HUES6 (cell line): ENCODE measurements at regions not wholly inside any gene's neighbourhood (a gene's known extent, or its start where the extent isn't known, plus 50 kb on each side); places are given as distances from the start of the nearest gene placed in this dataset.

Source experiments
- H3K27ac ChIP-seq: 2 replicates; pipeline ENCODE4 v1.7.0; 2013; ENCODE audit warnings: low read depth, mild to moderate bottlenecking, low read length, inconsistent platforms
- H3K27me3 ChIP-seq: 2 replicates; pipeline ENCODE4 v1.6.1; 2013; ENCODE audit warnings: low read length; ENCODE audit not compliant: control insufficient read depth, insufficient read depth
- H3K36me3 ChIP-seq: 2 replicates; pipeline ENCODE4 v1.6.1; 2013; ENCODE audit warnings: low read length; ENCODE audit not compliant: control insufficient read depth, insufficient read depth
- H3K4me1 ChIP-seq: 2 replicates; pipeline ENCODE4 v1.6.1; 2013; ENCODE audit warnings: low read length; ENCODE audit not compliant: control insufficient read depth, insufficient read depth
- H3K4me3 ChIP-seq: 2 replicates; pipeline ENCODE4 v1.5.1; 2013; ENCODE audit warnings: low read depth, low read length
- H3K9ac ChIP-seq: one replicate; pipeline ENCODE4 v1.6.1; 2013; ENCODE audit warnings: mild to moderate bottlenecking, low read length
- H3K9me3 ChIP-seq: 2 replicates; pipeline ENCODE4 v1.6.1; 2013; ENCODE audit warnings: low read depth, low read length; ENCODE audit not compliant: control insufficient read depth, insufficient read depth

GRCh38 chr9:117523531-117524153 lies 108.8 kb upstream of the ASTN2 start:
- Histone ChIP-seq H3K27me3 (no peaks in the 10 kb centered on the region), H3K27ac (no peak overlapping the region), H3K9me3 (0 out of 2 replicates have a peak, but pooled peaks cover under 1% of the 10 kb centered on the region), H3K36me3 (no peaks in the 10 kb centered on the region), H3K9ac (no peak overlapping the region), H3K4me1 (no peaks in the 10 kb centered on the region), H3K4me3 (no peak overlapping the region)

- Histone ChIP-seq H3K4me3 (no peak overlapping the region), H3K9me3 (0 out of 2 replicates have a peak, but pooled peaks cover 2% of the 10 kb centered on the region), H3K4me1 (no peaks in the 10 kb centered on the region), H3K27me3 (no peaks in the 10 kb centered on the region), H3K27ac (no peak overlapping the region), H3K9ac (no peak overlapping the region), H3K36me3 (no peaks in the 10 kb centered on the region)
These were observed 106.4 kb upstream of the ASTN2 start for GRCh38 chr9:117521293-117521692.

GRCh38 chr9:117516676-117517632 lies 102.1 kb upstream of the ASTN2 start:
- Histone ChIP-seq H3K27ac (no peak overlapping the region), H3K9me3 (0 out of 2 replicates have a peak, but pooled peaks cover 2% of the 10 kb centered on the region), H3K27me3 (no peaks in the 10 kb centered on the region), H3K9ac (no peak overlapping the region), H3K4me1 (no peaks in the 10 kb centered on the region), H3K36me3 (no peaks in the 10 kb centered on the region), H3K4me3 (no peak overlapping the region)

- no peak overlapping the region for H3K4me3 ChIP-seq
- H3K27me3 ChIP-seq, result no peaks in the 10 kb centered on the region
- H3K9ac ChIP-seq, result no peak overlapping the region
- no peaks in the 10 kb centered on the region for H3K36me3 ChIP-seq
- H3K9me3 ChIP-seq, result no peaks in the 10 kb centered on the region
- no peaks in the 10 kb centered on the region for H3K4me1 ChIP-seq
- no peak overlapping the region for H3K27ac ChIP-seq
These were observed 97.1 kb upstream of the ASTN2 start for GRCh38 chr9:117511852-117512481.

GRCh38 chr9:117496307-117496706 lies 81.5 kb upstream of the ASTN2 start:
- Histone ChIP-seq H3K9ac (no peak overlapping the region), H3K4me1 (no peaks in the 10 kb centered on the region), H3K36me3 (no peaks in the 10 kb centered on the region), H3K9me3 (no peaks in the 10 kb centered on the region), H3K4me3 (no peak overlapping the region), H3K27me3 (no peaks in the 10 kb centered on the region), H3K27ac (no peak overlapping the region)

- Histone ChIP-seq H3K9ac (no peak overlapping the region), H3K9me3 (no peaks in the 10 kb centered on the region), H3K27ac (no peak overlapping the region), H3K4me3 (no peak overlapping the region), H3K36me3 (no peaks in the 10 kb centered on the region), H3K27me3 (no peaks in the 10 kb centered on the region), H3K4me1 (no peaks in the 10 kb centered on the region)
These were observed 79.7 kb upstream of the ASTN2 start for GRCh38 chr9:117494401-117495090.

- Histone ChIP-seq H3K27ac (no peak overlapping the region), H3K4me3 (no peak overlapping the region), H3K27me3 (no peaks in the 10 kb centered on the region), H3K9ac (no peak overlapping the region), H3K36me3 (no peaks in the 10 kb centered on the region), H3K4me1 (no peaks in the 10 kb centered on the region), H3K9me3 (no peaks in the 10 kb centered on the region)
These were observed 77.6 kb upstream of the ASTN2 start for GRCh38 chr9:117492476-117492875.

- H3K27ac ChIP-seq, result no peak overlapping the region
These were observed 76.6 kb upstream of the ASTN2 start for GRCh38 chr9:117491491-117491890.

GRCh38 chr9:117490199-117490598 lies 75.3 kb upstream of the ASTN2 start:
- Histone ChIP-seq H3K9ac (no peak overlapping the region), H3K4me3 (no peak overlapping the region), H3K9me3 (no peaks in the 10 kb centered on the region), H3K27me3 (no peaks in the 10 kb centered on the region), H3K36me3 (no peaks in the 10 kb centered on the region), H3K27ac (no peak overlapping the region), H3K4me1 (peaks cover 6% of the 10 kb centered on the region)

More at GRCh38 chr9:117491491-117491890, 76.6 kb upstream of the ASTN2 start:
- no peaks in the 10 kb centered on the region for H3K9me3 ChIP-seq
- H3K9ac ChIP-seq, result no peak overlapping the region
- H3K27me3 ChIP-seq, result no peaks in the 10 kb centered on the region
- H3K4me1 ChIP-seq, result no peaks in the 10 kb centered on the region
- no peaks in the 10 kb centered on the region for H3K36me3 ChIP-seq
- H3K4me3 ChIP-seq, result no peak overlapping the region

- H3K27me3 ChIP-seq, result no peaks in the 10 kb centered on the region
- H3K9ac ChIP-seq, result no peak overlapping the region
- H3K27ac ChIP-seq, result no peak overlapping the region
- H3K4me3 ChIP-seq, result no peak overlapping the region
- no peaks in the 10 kb centered on the region for H3K9me3 ChIP-seq
- H3K4me1 ChIP-seq, result peaks cover 12% of the 10 kb centered on the region
- no peaks in the 10 kb centered on the region for H3K36me3 ChIP-seq
These were observed 73.8 kb upstream of the ASTN2 start for GRCh38 chr9:117488659-117489058.
